Astrocyte of the cerebellum (primary cell): ENCODE measurements at regions not wholly inside any gene's neighbourhood (a gene's known extent, or its start where the extent isn't known, plus 50 kb on each side); places are given as distances from the start of the nearest gene placed in this dataset.
"Not testable (repeated sequence)": the region's sequence is repeated elsewhere in the genome, so short reads cannot be mapped to it uniquely, and the experiment has no call there.

ENCODE experiments used
- DNase-seq: peaks from one replicate; pipeline ENCODE4 v3.0.0-alpha.2; 2011; ENCODE audit warnings: low read depth
- H3K4me3 ChIP-seq: 2 replicates; pipeline ENCODE4 v1.5.1; 2011; ENCODE audit warnings: mild to moderate bottlenecking, low read depth, low read length, moderate library complexity
- in situ Hi-C: cut with HindIII; loops from 2 replicates; pipeline ENCODE4 v1.10.0; 2017; ENCODE audit warnings: low sequenced_read_pairs
- TF ChIP-seq, protein P1 (sequence below): IDR thresholded peaks from 2 replicates; pipeline ENCODE4 v1.5.1; 2012; ENCODE audit warnings: low read length, low read depth, moderate library complexity, mild to moderate bottlenecking; ENCODE audit errors: missing control alignments

DNA sequence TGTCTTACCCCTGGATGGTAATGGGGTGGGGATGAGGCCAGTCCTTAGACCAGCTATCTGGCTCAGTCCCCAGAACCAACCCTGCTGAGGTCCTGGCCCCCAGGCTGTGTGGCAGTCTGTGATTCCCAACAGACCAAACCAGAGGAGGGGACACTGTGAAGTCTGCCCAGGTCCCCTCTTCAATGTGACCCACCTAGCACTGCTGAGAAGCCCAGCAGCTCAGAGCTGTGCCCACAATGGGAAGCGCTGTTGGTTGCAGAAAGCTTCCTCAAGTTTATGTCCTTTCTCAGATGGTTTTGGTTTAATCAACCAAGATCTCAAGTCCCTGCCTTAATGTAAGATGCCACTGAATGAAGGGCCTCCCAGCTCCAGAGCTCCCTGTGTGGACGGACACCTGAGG, 114.7 kb upstream of the IGLL5 start:
- no peak for DNase-seq
- TF ChIP-seq, protein P1, sequence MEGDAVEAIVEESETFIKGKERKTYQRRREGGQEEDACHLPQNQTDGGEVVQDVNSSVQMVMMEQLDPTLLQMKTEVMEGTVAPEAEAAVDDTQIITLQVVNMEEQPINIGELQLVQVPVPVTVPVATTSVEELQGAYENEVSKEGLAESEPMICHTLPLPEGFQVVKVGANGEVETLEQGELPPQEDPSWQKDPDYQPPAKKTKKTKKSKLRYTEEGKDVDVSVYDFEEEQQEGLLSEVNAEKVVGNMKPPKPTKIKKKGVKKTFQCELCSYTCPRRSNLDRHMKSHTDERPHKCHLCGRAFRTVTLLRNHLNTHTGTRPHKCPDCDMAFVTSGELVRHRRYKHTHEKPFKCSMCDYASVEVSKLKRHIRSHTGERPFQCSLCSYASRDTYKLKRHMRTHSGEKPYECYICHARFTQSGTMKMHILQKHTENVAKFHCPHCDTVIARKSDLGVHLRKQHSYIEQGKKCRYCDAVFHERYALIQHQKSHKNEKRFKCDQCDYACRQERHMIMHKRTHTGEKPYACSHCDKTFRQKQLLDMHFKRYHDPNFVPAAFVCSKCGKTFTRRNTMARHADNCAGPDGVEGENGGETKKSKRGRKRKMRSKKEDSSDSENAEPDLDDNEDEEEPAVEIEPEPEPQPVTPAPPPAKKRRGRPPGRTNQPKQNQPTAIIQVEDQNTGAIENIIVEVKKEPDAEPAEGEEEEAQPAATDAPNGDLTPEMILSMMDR, result no peak
- in situ Hi-C loops, result no loop called here
- no peak overlapping the region for H3K4me3 ChIP-seq

DNA sequence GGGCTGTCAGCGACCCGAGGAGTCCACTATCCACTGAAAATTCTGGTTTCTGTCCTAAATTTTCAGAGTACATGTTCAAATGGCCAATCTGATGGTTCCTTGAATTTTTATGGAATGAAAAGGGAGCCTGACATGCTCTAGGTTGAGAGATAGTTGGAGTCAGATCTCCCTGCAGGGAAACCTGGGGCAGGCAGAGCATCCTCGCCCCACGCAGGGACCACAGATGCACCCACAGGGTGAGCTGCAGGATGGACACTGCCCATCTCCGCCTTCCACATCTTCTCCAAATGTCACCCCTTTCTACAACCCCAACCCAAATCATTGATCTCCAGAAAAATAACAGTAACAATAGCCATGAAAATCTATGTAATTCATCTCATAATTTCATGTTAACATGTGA, 114.2 kb upstream of the IGLL5 start:
- in situ Hi-C loops, result no loop called here
- no peak overlapping the region for H3K4me3 ChIP-seq
- TF ChIP-seq, protein P1, result no peak
- no peak for DNase-seq

DNA sequence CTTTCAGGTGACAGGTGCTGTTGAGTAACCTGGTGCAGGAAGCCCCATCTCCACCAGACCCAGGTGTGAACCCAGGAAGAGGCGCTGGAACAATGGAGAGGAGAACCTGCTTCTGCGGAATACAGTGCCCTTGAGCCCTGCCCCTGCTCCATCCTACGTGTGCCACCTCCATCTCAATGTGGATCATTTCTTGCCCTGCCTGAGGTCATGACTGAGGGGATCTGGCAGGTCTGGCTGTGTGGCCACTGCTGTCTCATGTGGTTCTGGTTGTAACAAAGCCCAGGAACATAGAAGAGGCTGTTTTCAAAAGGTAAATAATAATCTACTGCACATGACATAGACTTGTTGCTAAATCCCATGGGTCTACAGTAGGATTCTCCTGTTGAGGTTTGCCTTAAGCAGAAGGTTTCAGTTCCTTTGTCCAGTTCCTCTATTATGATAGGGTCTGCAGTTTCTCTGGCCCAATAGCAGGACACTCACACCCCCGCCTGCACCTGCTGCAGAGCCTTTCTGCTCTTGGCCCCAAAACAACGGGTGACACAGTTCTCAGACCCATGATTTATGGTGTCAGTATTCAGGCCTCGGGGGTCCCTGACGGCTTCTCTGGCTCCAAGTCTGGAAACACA, 113.5 kb upstream of the IGLL5 start:
- DNase-seq, result no peak
- in situ Hi-C loops, result no loop called here
- TF ChIP-seq, protein P1, result no peak

DNA sequence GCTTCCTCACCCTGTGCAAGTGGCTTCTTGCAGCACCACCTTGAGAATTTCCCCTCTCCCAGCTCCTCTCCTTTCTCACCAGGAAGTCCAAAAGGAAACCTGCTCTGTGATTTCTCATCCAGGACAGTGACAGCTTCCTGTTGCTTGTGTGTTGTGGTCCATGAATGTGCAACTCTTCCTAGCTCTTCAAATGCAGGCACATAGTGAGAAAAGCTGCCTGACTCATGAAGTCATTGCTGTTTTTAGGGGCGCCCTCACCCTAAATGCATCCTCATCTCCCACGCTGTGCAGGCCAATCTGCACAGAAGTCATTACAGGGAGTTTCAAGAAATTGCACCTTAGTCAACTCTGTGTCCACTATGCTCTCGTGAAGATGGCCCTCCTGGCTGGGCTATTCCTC, 112.9 kb upstream of the IGLL5 start:
- DNase-seq, H3K4me3 ChIP-seq, in situ Hi-C loops: not testable (repeated sequence)

More for the DNA sequence above, 113.5 kb upstream of the IGLL5 start:
- no peak overlapping the region for H3K4me3 ChIP-seq

DNA sequence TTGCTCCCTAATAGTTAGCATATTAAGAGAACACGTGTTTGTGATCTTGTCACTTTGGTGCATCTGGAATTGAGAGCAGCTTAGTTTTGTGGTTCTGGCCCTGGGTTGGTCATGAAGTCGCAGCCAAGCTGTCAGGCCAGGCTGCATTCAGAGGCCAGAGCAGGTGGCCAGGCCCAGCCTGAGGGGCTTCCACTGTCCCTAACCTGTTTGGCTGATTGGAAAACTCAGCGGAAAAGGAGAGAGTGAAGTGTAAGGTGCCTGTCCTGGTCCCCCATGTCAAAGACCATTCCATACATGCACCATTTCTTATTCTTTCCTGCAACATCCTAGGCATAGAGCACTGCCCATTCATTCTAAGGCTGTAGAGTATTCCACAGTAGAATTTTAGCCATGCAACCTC, 111.5 kb upstream of the IGLL5 start:
- TF ChIP-seq, protein P1, result no peak
- in situ Hi-C loops, result no loop called here
- no peak overlapping the region for H3K4me3 ChIP-seq
- DNase-seq, result no peak

DNA sequence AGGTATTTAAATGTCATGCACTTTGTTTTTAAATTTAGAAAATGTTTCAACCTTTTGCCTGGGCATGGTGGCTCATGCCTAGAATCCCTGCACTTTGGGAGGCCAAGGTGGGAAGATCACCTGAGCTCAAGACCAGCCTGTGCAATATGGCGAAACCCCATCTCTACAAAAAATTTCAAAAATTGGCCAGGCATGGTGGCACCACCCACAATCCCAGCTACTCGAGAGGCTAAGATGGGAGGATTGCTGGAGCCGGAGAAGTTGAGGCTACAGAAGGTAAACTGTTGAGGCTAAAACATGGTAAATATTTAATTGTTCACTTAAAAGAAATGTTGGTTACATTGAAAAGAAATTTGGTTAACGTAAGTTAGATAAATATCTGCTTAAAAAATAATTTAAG, 108.4 kb upstream of the IGLL5 start:
- TF ChIP-seq, protein P1, result no peak
- in situ Hi-C loops, result no loop called here
- no peak for DNase-seq
- no peak overlapping the region for H3K4me3 ChIP-seq

DNA sequence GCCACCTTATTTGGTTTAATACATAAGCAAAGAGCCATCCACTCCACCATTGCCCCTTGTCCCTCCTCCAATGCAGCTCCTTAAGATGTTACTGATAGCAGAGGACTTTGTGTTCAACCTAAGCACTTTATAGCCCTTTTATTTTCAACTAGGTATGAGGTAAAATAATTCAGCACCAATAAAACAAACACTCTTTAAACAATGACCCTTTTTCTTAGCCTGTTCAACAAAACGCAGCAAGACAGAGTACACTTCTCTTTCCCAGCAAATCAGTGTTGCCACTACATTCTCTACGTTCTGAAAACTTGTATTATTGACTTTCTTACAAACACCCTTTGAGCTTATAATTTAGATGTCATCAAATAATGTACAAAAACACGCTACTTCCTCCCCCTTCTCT, 104.0 kb upstream of the IGLL5 start:
- TF ChIP-seq, protein P1, result no peak
- in situ Hi-C loops, result no loop called here
- no peak for DNase-seq
- no peak overlapping the region for H3K4me3 ChIP-seq
